Right lobe of liver (tissue), 4 donors: ENCODE measurements at regions not wholly inside any gene's neighbourhood (a gene's known extent, or its start where the extent isn't known, plus 50 kb on each side); places are given as distances from the start of the nearest gene placed in this dataset.

Experiments
- POLR2A ChIP-seq: fragments of 450-650 bp; IDR thresholded peaks from one replicate; pipeline ENCODE4 v1.6.1; 2017; ENCODE audit warnings: antibody characterized with exemption, mild to moderate bottlenecking
- TF ChIP-seq, protein P1 (sequence below), 4 donors: fragments of 200-600 bp in 3 of 4; fragments of 450-650 bp in 1 of 4; IDR thresholded peaks; one replicate each; pipeline versions ENCODE4 v1.5.1 to v1.8.0; 2016 to 2022; ENCODE audit warnings: antibody characterized with exemption in 4 of 4, mild to moderate bottlenecking in 2 of 4
- donor health status: DM: no; HTN: no; CAD: no.
- donor health status: DM: no; HTN: no; CAD: no.
- donor health status: DM: no; HTN: yes; CAD: no.

DNA sequence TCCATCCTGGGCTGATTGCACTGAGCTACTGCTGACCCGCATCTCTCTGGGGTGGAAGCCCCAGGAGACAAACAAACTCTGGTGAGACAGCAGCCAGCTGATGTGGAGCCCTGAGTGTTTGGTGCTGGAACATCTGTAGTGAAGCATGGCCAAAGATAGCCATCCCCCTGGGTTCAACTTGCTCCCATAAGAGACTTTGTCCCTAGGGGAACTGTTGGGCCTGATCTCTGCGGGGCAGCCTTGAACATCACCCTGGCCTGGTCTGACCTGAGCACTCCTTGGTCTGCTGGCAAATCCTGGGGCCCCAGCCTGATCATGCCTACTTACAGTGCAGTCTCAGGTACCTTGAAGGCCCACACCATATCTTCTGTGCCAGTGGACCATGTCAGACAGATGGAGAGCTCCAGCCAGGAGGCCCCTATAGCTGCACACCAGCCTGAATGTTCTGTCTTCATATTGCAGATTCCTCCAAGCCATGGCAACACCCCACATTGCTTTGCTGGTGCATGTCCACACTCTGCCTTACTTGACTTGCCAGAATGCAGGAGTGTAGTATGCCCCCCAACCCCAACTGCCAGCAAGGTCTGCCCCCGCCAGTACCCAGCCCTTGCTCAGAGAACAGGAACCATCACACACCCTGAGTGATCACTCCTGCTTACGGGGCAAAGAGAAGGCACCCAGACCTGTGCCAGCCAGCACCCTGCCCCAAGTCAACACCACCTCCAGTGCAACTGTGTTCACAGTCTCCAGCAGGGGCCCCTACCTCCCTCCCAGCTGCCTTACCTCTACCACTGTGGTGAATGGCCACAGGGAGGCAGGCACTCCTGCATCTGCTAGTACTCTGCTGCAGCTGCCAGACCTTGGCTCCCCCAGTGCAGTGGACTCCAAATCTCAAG is 690.5 kb upstream of the NR5A2 start:
- no peak for TF ChIP-seq POLR2A
- TF ChIP-seq, protein P1, sequence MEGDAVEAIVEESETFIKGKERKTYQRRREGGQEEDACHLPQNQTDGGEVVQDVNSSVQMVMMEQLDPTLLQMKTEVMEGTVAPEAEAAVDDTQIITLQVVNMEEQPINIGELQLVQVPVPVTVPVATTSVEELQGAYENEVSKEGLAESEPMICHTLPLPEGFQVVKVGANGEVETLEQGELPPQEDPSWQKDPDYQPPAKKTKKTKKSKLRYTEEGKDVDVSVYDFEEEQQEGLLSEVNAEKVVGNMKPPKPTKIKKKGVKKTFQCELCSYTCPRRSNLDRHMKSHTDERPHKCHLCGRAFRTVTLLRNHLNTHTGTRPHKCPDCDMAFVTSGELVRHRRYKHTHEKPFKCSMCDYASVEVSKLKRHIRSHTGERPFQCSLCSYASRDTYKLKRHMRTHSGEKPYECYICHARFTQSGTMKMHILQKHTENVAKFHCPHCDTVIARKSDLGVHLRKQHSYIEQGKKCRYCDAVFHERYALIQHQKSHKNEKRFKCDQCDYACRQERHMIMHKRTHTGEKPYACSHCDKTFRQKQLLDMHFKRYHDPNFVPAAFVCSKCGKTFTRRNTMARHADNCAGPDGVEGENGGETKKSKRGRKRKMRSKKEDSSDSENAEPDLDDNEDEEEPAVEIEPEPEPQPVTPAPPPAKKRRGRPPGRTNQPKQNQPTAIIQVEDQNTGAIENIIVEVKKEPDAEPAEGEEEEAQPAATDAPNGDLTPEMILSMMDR (IDR thresholded peaks at IDR 0.05) = no peak
